ENCODE measurements at regions not wholly inside any gene's neighbourhood (a gene's known extent, or its start where the extent isn't known, plus 50 kb on each side); places are given as distances from the start of the nearest gene placed in this dataset.

DNA sequence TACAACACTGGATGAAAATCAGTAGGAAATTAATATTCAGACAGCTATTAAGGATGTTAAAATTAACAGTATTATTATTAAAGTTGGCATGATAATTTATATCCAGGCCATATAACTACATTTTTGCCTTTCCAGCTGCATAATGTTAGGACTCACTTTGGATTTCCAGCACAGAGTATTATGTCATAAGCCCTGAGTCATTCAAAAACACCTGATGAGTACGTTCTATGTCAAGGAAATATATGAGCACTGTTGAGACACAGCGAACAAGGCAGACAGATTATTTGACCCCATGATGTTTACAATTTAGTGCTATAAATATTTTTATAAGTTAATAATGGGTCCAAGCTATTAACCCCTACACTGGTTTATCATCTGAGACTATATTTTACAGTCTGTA lies 59.8 kb upstream of the RIT2 start:
- FAIRE-seq = no peak
- TF ChIP-seq, protein P1, sequence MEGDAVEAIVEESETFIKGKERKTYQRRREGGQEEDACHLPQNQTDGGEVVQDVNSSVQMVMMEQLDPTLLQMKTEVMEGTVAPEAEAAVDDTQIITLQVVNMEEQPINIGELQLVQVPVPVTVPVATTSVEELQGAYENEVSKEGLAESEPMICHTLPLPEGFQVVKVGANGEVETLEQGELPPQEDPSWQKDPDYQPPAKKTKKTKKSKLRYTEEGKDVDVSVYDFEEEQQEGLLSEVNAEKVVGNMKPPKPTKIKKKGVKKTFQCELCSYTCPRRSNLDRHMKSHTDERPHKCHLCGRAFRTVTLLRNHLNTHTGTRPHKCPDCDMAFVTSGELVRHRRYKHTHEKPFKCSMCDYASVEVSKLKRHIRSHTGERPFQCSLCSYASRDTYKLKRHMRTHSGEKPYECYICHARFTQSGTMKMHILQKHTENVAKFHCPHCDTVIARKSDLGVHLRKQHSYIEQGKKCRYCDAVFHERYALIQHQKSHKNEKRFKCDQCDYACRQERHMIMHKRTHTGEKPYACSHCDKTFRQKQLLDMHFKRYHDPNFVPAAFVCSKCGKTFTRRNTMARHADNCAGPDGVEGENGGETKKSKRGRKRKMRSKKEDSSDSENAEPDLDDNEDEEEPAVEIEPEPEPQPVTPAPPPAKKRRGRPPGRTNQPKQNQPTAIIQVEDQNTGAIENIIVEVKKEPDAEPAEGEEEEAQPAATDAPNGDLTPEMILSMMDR (IDR thresholded peaks at IDR 0.05; ENCODE audit: insufficient read depth, missing control alignments) = no peak
- DNase-seq (ENCODE audit: insufficient read length, low spot score) = no peak

DNA sequence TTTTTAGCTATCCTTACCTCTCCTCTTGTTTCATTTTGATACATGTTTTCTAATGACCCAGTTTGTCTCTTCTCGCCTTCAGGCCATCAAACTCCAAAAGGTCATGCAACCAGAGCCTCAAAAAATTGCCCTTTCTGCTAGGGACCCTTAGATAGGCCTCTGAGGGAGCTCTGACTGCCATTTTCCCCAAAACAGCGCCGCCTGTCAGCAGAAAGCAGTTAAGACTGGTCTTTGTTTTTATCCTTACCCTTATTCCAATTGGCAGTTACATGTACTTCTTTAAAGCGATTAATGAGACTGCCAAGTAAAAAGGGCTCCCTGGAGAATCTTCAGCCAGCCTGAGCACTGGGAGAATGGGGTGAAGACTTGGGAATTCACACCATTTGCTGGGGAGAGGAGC lies 55.1 kb upstream of the RIT2 start:
- TF ChIP-seq, protein P1 (IDR thresholded peaks at IDR 0.05; ENCODE audit: insufficient read depth, missing control alignments) = peak; percentile 2
- DNase-seq (ENCODE audit: insufficient read length, low spot score) (no peak), FAIRE-seq (no peak)
